Testis (tissue), 2 donors: ENCODE measurements at regions not wholly inside any gene's neighbourhood (a gene's known extent, or its start where the extent isn't known, plus 50 kb on each side); places are given as distances from the start of the nearest gene placed in this dataset.

Experiments used
- POLR2A ChIP-seq: fragments of 450-650 bp; IDR thresholded peaks from one replicate; pipeline ENCODE4 v1.6.1; 2017; ENCODE audit warnings: antibody characterized with exemption, mild to moderate bottlenecking, moderate library complexity
- TF ChIP-seq, protein P1 (sequence below), 3 experiments: fragments of 450-650 bp in 2 of 3; fragments of 200-600 bp in 1 of 3; sonication (generic) in 1 of 3; IDR thresholded peaks; one replicate each; pipeline ENCODE4 v1.5.1; 2016 to 2019; ENCODE audit warnings: antibody characterized with exemption in 3 of 3, mild to moderate bottlenecking in 2 of 3, moderate library complexity in 1 of 3

- TF ChIP-seq POLR2A: no peak
- TF ChIP-seq, protein P1, sequence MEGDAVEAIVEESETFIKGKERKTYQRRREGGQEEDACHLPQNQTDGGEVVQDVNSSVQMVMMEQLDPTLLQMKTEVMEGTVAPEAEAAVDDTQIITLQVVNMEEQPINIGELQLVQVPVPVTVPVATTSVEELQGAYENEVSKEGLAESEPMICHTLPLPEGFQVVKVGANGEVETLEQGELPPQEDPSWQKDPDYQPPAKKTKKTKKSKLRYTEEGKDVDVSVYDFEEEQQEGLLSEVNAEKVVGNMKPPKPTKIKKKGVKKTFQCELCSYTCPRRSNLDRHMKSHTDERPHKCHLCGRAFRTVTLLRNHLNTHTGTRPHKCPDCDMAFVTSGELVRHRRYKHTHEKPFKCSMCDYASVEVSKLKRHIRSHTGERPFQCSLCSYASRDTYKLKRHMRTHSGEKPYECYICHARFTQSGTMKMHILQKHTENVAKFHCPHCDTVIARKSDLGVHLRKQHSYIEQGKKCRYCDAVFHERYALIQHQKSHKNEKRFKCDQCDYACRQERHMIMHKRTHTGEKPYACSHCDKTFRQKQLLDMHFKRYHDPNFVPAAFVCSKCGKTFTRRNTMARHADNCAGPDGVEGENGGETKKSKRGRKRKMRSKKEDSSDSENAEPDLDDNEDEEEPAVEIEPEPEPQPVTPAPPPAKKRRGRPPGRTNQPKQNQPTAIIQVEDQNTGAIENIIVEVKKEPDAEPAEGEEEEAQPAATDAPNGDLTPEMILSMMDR (IDR thresholded peaks at IDR 0.05): no peak
Observed at GRCh38 chr10:80938903-80939302, 401.2 kb downstream of the SH2D4B start.
